ENCODE measurements at regions not wholly inside any gene's neighbourhood (a gene's known extent, or its start where the extent isn't known, plus 50 kb on each side); places are given as distances from the start of the nearest gene placed in this dataset.

DNA sequence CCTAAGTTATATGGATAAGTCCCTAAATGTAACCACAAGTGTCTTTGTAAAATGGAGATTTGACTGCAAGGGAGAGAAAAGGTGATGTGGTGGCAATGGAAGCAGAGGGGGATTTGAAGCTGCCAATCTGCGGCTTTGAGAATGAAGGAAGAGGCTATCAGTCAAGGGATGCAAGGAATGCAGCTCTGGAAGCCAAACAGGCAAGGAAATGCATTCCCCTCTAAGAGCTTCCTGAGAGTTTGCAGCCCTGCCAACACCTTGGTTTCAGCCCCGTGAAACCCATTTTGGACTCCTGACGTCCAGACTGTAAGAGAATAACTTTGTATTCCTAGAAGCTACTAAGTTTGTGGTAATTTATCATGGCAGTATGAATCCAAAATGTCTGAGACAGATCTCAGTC is 167.3 kb upstream of the MPHOSPH6 start:
- no peak for DNase-seq (ENCODE audit: low read depth in 1 of 2, low spot score in 2 of 2)
- Histone ChIP-seq H2BK5ac (ENCODE audit: low read depth, low read length) (no peak overlapping the region), H3K4me2 (ENCODE audit: insufficient read depth in 1 of 2, low read depth in 2 of 2, low read length in 2 of 2) (no peak overlapping the region), H3K14ac (ENCODE audit: insufficient read length) (no peak overlapping the region), H4K20me1 (replicated peaks in 1 of 2; ENCODE audit: control insufficient read depth in 1 of 2, insufficient read depth in 2 of 2, low read length in 2 of 2) (no peaks in the 10 kb centered on the region), H2BK20ac (ENCODE audit: low read length) (no peak overlapping the region), H2BK12ac (ENCODE audit: low read depth, low read length) (no peak overlapping the region), H3K36me3 (ENCODE audit: control insufficient read depth in 2 of 4, insufficient read depth in 4 of 4, low read length in 3 of 4) (no peaks in the 10 kb centered on the region), H4K8ac (ENCODE audit: extremely low read depth, insufficient read depth, low read length) (no peak overlapping the region), H3K27me3 (replicated peaks in 1 of 4; ENCODE audit: control insufficient read depth in 3 of 4, extremely low read depth in 1 of 4, insufficient read depth in 3 of 4, low read length in 3 of 4) (no peaks in the 10 kb centered on the region), H3K9me3 (ENCODE audit: insufficient read depth in 2 of 2, low read depth in 1 of 2, low read length in 1 of 2) (no peaks in the 10 kb centered on the region), H4K91ac (replicated peaks; ENCODE audit: insufficient read length, low read length) (no peak overlapping the region), H3K79me2 (ENCODE audit: control insufficient read depth in 1 of 2, insufficient read depth in 2 of 2, low read length in 2 of 2) (no peaks in the 10 kb centered on the region), H3K79me1 (ENCODE audit: low read depth, low read length) (no peaks in the 10 kb centered on the region), H3K27ac (ENCODE audit: low read depth, low read length) (no peak overlapping the region), H2BK15ac (ENCODE audit: low read length) (no peak overlapping the region), H3K4me3 (ENCODE audit: extremely low read depth in 1 of 4, insufficient read depth in 2 of 4, low read depth in 3 of 4, low read length in 4 of 4) (no peak overlapping the region), H3K23ac (ENCODE audit: insufficient read length) (no peak overlapping the region), H3K18ac (ENCODE audit: extremely low read depth, low read length) (no peak overlapping the region), H2BK120ac (replicated peaks; ENCODE audit: low read depth, low read length) (no peak overlapping the region), H2AK5ac (ENCODE audit: low read depth, low read length) (no peak overlapping the region), H3K9ac (replicated peaks in 1 of 4; ENCODE audit: extremely low read depth in 1 of 4, low read depth in 3 of 4, low read length in 3 of 4) (no peak overlapping the region), H3K4ac (replicated peaks; ENCODE audit: insufficient read length, low read depth, low read length) (no peak overlapping the region), H3K56ac (replicated peaks; ENCODE audit: insufficient read length, low read depth, low read length) (no peak overlapping the region), H3K23me2 (ENCODE audit: low read depth, low read length) (no peaks in the 10 kb centered on the region), H3K4me1 (replicated peaks in 1 of 4; ENCODE audit: control insufficient read depth in 3 of 4, insufficient read depth in 4 of 4, low read length in 3 of 4) (no peaks in the 10 kb centered on the region), H2AFZ (ENCODE audit: low read length) (no peak overlapping the region), H4K5ac (ENCODE audit: insufficient read length, low read depth, low read length) (no peak overlapping the region)
- FAIRE-seq, result no peak
- CTCF ChIA-PET (ENCODE audit: partially characterized antibody), result interaction anchor here (0.6 to 1.7 kb wide), 3 partner anchors 12 to 961 kb away, joined by 3 to 6 read pairs (median 4); no protein-coding TSS in a partner anchor
- POLR2A ChIA-PET (ENCODE audit: partially characterized antibody), result interaction anchor here (1.1 kb wide), 1 partner anchor 10 kb away, joined by 3 read pairs; no protein-coding TSS in a partner anchor
- WGBS, 2 experiments (ENCODE audit: extremely low coverage in 1 of 2, insufficient coverage in 1 of 2, insufficient read length in 1 of 2, insufficient replicate concordance in 2 of 2, low coverage in 1 of 2, low lambda C conversion rate in 2 of 2, missing lambda C conversion rate in 1 of 2), result 83% methylated on average over 3 of the region's 3 CpGs; no CpG with 5 or more reads in 1 of the 2 experiments
- TF ChIP-seq KDM4A (IDR thresholded peaks at IDR 0.05; ENCODE audit: low read depth, low read length, severe bottlenecking), result no peak
- TF ChIP-seq TAF7 (optimal IDR thresholded peaks at IDR 0.05; ENCODE audit: borderline replicate concordance, low read depth, low read length), result no peak
- no peak for TF ChIP-seq SP1 (IDR thresholded peaks at IDR 0.05; ENCODE audit: low read depth, low read length)
- no peak for TF ChIP-seq ASH2L (IDR thresholded peaks at IDR 0.05; ENCODE audit: low read length)
- TF ChIP-seq TAF1 (IDR thresholded peaks at IDR 0.05; ENCODE audit: low read depth, low read length), result no peak
- TF ChIP-seq JUND (IDR thresholded peaks at IDR 0.05; ENCODE audit: low read length), result no peak
- TF ChIP-seq HDAC2 (IDR thresholded peaks at IDR 0.05; ENCODE audit: borderline replicate concordance in 1 of 2, low read depth in 2 of 2, low read length in 2 of 2), result no peak
- TF ChIP-seq CBX5 (IDR thresholded peaks at IDR 0.05; ENCODE audit: low read depth, low read length), result no peak
- no peak for TF ChIP-seq RBBP5 (IDR thresholded peaks at IDR 0.05; ENCODE audit: borderline replicate concordance, low read depth, low read length)
- no peak for TF ChIP-seq CBX8 (IDR thresholded peaks at IDR 0.05; ENCODE audit: borderline replicate concordance, low read depth, low read length)
- no peak for TF ChIP-seq SIX5 (IDR thresholded peaks at IDR 0.05; ENCODE audit: low read depth, low read length)
- TF ChIP-seq EP300 (IDR thresholded peaks at IDR 0.05; ENCODE audit: borderline replicate concordance in 1 of 2, low read depth in 2 of 2, low read length in 2 of 2), result no peak
- no peak for TF ChIP-seq SUZ12 (IDR thresholded peaks at IDR 0.05; ENCODE audit: low read length)

Measured in H1 (cell line).